Lower lobe of right lung (tissue), 2 donors: ENCODE measurements at regions not wholly inside any gene's neighbourhood (a gene's known extent, or its start where the extent isn't known, plus 50 kb on each side); places are given as distances from the start of the nearest gene placed in this dataset.

ENCODE experiments used
- ATAC-seq, 2 donors: fragments of 200-7000 bp; cut with Tn5 transposase; one replicate each; pipeline ENCODE4 v1.9.1; 2020 to 2022; ENCODE audit warnings: mild to moderate bottlenecking in 2 of 2, moderate library complexity in 2 of 2
- DNase-seq: peaks from one replicate; pipeline ENCODE4 v3.0.0-alpha.2; 2020
- H3K27ac ChIP-seq: fragments of 200-600 bp; one replicate; pipeline ENCODE4 v1.8.0; 2022
- H3K27me3 ChIP-seq: fragments of 200-600 bp; one replicate; pipeline ENCODE4 v1.8.0; 2022; ENCODE audit warnings: low read depth
- H3K36me3 ChIP-seq: fragments of 200-600 bp; one replicate; pipeline ENCODE4 v1.8.0; 2022; ENCODE audit warnings: mild to moderate bottlenecking
- H3K4me1 ChIP-seq: fragments of 200-600 bp; one replicate; pipeline ENCODE4 v1.8.0; 2022
- H3K4me3 ChIP-seq: fragments of 200-600 bp; one replicate; pipeline ENCODE4 v1.8.0; 2022; ENCODE audit warnings: mild to moderate bottlenecking
- H3K9me3 ChIP-seq: fragments of 200-600 bp; one replicate; pipeline ENCODE4 v1.8.0; 2022
- CTCF ChIP-seq: fragments of 200-600 bp; IDR thresholded peaks from one replicate; pipeline ENCODE4 v1.8.0; 2022; ENCODE audit warnings: antibody characterized with exemption, mild to moderate bottlenecking
- intact Hi-C: fragments of 100-400 bp; cut with DNase I; formaldehyde crosslinking; loops from one replicate; pipeline ENCODE4 v1.11.0; 2022
- donor health status: DM: no; HTN: yes; CAD: no; lungs with severe emphysema.

- H3K4me1 ChIP-seq: no peaks in the 10 kb centered on the region
- H3K36me3 ChIP-seq: no peaks in the 10 kb centered on the region
- no peaks in the 10 kb centered on the region for H3K9me3 ChIP-seq
- TF ChIP-seq CTCF: no peak
- no peak overlapping the region for H3K4me3 ChIP-seq
- DNase-seq (no peak), ATAC-seq (no peak)
- intact Hi-C loops: no loop called here
- H3K27ac ChIP-seq: no peak overlapping the region
- H3K27me3 ChIP-seq: no peaks in the 10 kb centered on the region
Observed at GRCh38 chr2:155377931-155378444, 679.5 kb downstream of the KCNJ3 start.

- no peaks in the 10 kb centered on the region for H3K4me1 ChIP-seq
- ATAC-seq (no peak), DNase-seq (no peak)
- intact Hi-C loops: no loop called here
- H3K27ac ChIP-seq: no peak overlapping the region
- no peaks in the 10 kb centered on the region for H3K9me3 ChIP-seq
- no peaks in the 10 kb centered on the region for H3K36me3 ChIP-seq
- no peak overlapping the region for H3K4me3 ChIP-seq
- no peaks in the 10 kb centered on the region for H3K27me3 ChIP-seq
- TF ChIP-seq CTCF: peak; percentile 42
Observed at GRCh38 chr2:155377266-155377680, 678.8 kb downstream of the KCNJ3 start.

- Histone ChIP-seq H3K27ac (no peak overlapping the region), H3K27me3 (no peaks in the 10 kb centered on the region), H3K9me3 (no peaks in the 10 kb centered on the region), H3K36me3 (no peaks in the 10 kb centered on the region), H3K4me1 (no peaks in the 10 kb centered on the region), H3K4me3 (no peak overlapping the region)
- no peak for DNase-seq
- intact Hi-C loops: no loop called here
- peak; percentile 12 for TF ChIP-seq CTCF
- no peak for ATAC-seq
Observed at GRCh38 chr2:155372969-155373368, 674.5 kb downstream of the KCNJ3 start.

GRCh38 chr2:155368934-155369333, 670.4 kb downstream of the KCNJ3 start:
- H3K9me3 ChIP-seq: no peaks in the 10 kb centered on the region
- TF ChIP-seq CTCF: no peak
- DNase-seq (no peak), ATAC-seq (no peak)
- no peaks in the 10 kb centered on the region for H3K4me1 ChIP-seq
- no peaks in the 10 kb centered on the region for H3K27me3 ChIP-seq
- no peak overlapping the region for H3K4me3 ChIP-seq
- no peaks in the 10 kb centered on the region for H3K36me3 ChIP-seq
- no peak overlapping the region for H3K27ac ChIP-seq
- intact Hi-C loops: no loop called here

GRCh38 chr2:155364766-155365165, 666.3 kb downstream of the KCNJ3 start:
- no peaks in the 10 kb centered on the region for H3K36me3 ChIP-seq
- no peaks in the 10 kb centered on the region for H3K9me3 ChIP-seq
- intact Hi-C loops: no loop called here

More at GRCh38 chr2:155364766-155365165, 666.3 kb downstream of the KCNJ3 start:
- TF ChIP-seq CTCF: no peak
- Histone ChIP-seq H3K27me3 (no peaks in the 10 kb centered on the region), H3K4me1 (no peaks in the 10 kb centered on the region), H3K4me3 (no peak overlapping the region), H3K27ac (no peak overlapping the region)
- ATAC-seq (no peak), DNase-seq (no peak)
